ENCODE measurements at regions not wholly inside any gene's neighbourhood (a gene's known extent, or its start where the extent isn't known, plus 50 kb on each side); places are given as distances from the start of the nearest gene placed in this dataset.

DNA sequence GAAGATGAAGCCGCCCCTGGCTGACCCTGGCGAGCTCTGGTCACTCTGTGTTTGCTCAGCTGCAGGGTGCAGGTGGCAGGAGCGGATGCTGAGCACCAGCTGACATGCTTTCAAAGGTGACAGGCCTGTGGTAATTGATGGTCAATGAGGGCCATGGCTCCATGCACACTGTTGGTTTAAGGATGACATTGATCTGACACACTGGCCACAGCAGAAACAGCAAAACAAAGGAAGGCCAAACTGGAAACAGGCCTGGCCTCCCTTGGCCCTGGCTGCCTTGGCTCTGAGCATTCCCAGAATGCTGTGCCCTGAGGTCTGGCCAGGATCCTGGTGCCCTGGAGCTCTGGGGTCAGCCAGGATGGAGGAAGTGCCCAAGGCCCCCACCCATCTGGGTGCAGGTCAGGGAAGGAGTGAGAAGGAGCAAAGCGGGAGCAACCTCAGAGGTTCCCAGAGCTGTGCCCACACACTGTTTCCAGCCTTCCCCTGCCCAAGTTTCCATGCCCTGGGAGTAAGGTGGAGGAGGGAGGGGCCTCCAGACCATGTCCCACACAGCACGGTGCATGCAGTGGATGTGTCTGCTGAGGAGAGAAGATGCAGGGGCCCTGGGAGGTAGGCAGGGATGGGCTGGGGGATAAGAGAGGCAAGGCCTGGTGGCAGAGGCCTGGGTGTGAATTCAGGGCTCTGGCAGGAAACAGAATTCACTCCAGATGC is 302.2 kb downstream of the RPS24 start:
- ATAC-seq (no peak), DNase-seq (no peak)
- no peaks in the 10 kb centered on the region for H3K27me3 ChIP-seq (ENCODE audit: control insufficient read depth in 2 of 2, insufficient read depth in 2 of 2, low read length in 2 of 2)
- H3K36me3 ChIP-seq (ENCODE audit: control insufficient read depth in 2 of 3, insufficient read depth in 3 of 3, low read length in 3 of 3) = no peaks in the 10 kb centered on the region
- H3K27ac ChIP-seq (ENCODE audit: low read depth, low read length) = no peak overlapping the region
- H3K4me3 Mint-ChIP-seq = no peak overlapping the region
- no peaks in the 10 kb centered on the region for H3K9me3 ChIP-seq (ENCODE audit: control insufficient read depth in 2 of 3, low read length in 3 of 3)
- intact Hi-C loops (cut with micrococcal nuclease) = no loop called here
- H3K9me3 Mint-ChIP-seq = peaks cover 0 to 2% (median 0%) of the 10 kb centered on the region in 11 donors
- ChIA-PET CTCF (no interaction called here), POLR2A (no interaction called here)
- H3K4me1 ChIP-seq (ENCODE audit: control insufficient read depth in 2 of 2, insufficient read depth in 2 of 2, low read length in 2 of 2) = no peaks in the 10 kb centered on the region
- H3K27me3 Mint-ChIP-seq = peaks cover 0 to 13% (median 10%) of the 10 kb centered on the region in 5 donors
- H3K4me3 ChIP-seq (ENCODE audit: low read length) = no peak overlapping the region
- no peaks in the 10 kb centered on the region for H3K4me1 Mint-ChIP-seq
- no peak overlapping the region for H3K27ac Mint-ChIP-seq
- H3K36me3 Mint-ChIP-seq = no peaks in the 10 kb centered on the region

- Histone ChIP-seq H3K4me3 (ENCODE audit: low read length) (no peak overlapping the region), H3K27me3 (ENCODE audit: control insufficient read depth in 2 of 2, insufficient read depth in 2 of 2, low read length in 2 of 2) (no peaks in the 10 kb centered on the region), H3K36me3 (ENCODE audit: control insufficient read depth in 2 of 3, insufficient read depth in 3 of 3, low read length in 3 of 3) (no peaks in the 10 kb centered on the region), H3K27ac (ENCODE audit: low read depth, low read length) (no peak overlapping the region), H3K9me3 (ENCODE audit: control insufficient read depth in 2 of 3, low read length in 3 of 3) (no peaks in the 10 kb centered on the region), H3K4me1 (ENCODE audit: control insufficient read depth in 2 of 2, insufficient read depth in 2 of 2, low read length in 2 of 2) (no peaks in the 10 kb centered on the region)
- DNase-seq (peak in 1 of 9 donors; percentile 14), ATAC-seq (no peak)
- POLR2A ChIA-PET = no interaction called here
- peaks cover 0 to 2% (median 0%) of the 10 kb centered on the region in 11 donors for H3K9me3 Mint-ChIP-seq
- CTCF ChIA-PET = no interaction called here
- H3K27ac Mint-ChIP-seq = no peak overlapping the region
- H3K4me3 Mint-ChIP-seq = no peak overlapping the region
- H3K27me3 Mint-ChIP-seq = peaks cover 0 to 13% (median 6%) of the 10 kb centered on the region in 5 donors
- no peaks in the 10 kb centered on the region for H3K4me1 Mint-ChIP-seq
- intact Hi-C loops (cut with micrococcal nuclease) = no loop called here
- no peaks in the 10 kb centered on the region for H3K36me3 Mint-ChIP-seq
These were observed 302.7 kb downstream of the RPS24 start for GRCh38 chr10:78336402-78336791.

DNA sequence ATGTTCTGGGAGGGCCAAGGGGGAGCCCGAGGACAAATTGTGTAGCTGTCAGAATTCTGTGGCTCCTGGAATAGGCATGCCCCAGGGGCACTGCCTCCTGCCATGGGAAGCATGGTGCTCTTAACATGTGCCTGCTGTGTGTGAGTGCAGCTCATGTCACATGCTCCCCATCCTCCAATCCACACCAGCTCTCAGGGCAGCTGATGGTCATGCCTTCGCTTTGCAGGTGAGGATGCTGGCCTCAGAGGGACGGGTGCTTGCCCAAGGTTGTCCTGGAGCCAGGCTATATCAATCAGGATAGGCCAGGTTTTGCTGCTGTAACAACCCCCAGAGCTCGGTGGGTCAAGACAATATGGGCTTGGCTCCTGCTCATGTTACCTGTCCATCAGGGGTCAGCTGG is 303.4 kb downstream of the RPS24 start:
- Histone ChIP-seq H3K4me1 (ENCODE audit: control insufficient read depth in 2 of 2, insufficient read depth in 2 of 2, low read length in 2 of 2) (no peaks in the 10 kb centered on the region), H3K4me3 (ENCODE audit: low read length) (no peak overlapping the region), H3K27me3 (ENCODE audit: control insufficient read depth in 2 of 2, insufficient read depth in 2 of 2, low read length in 2 of 2) (no peaks in the 10 kb centered on the region), H3K27ac (ENCODE audit: low read depth, low read length) (no peak overlapping the region), H3K9me3 (ENCODE audit: control insufficient read depth in 2 of 3, low read length in 3 of 3) (no peaks in the 10 kb centered on the region), H3K36me3 (ENCODE audit: control insufficient read depth in 2 of 3, insufficient read depth in 3 of 3, low read length in 3 of 3) (no peaks in the 10 kb centered on the region)
- Mint-ChIP-seq H3K4me1 (no peaks in the 10 kb centered on the region), H3K27ac (no peak overlapping the region), H3K4me3 (no peak overlapping the region), H3K27me3 (peaks cover 0 to 13% (median 6%) of the 10 kb centered on the region in 5 donors), H3K36me3 (no peaks in the 10 kb centered on the region), H3K9me3 (peaks cover 0 to 2% (median 0%) of the 10 kb centered on the region in 11 donors)
- intact Hi-C loops (cut with micrococcal nuclease) = no loop called here
- ATAC-seq (no peak), DNase-seq (no peak)
- ChIA-PET POLR2A (no interaction called here), CTCF (no interaction called here)

DNA sequence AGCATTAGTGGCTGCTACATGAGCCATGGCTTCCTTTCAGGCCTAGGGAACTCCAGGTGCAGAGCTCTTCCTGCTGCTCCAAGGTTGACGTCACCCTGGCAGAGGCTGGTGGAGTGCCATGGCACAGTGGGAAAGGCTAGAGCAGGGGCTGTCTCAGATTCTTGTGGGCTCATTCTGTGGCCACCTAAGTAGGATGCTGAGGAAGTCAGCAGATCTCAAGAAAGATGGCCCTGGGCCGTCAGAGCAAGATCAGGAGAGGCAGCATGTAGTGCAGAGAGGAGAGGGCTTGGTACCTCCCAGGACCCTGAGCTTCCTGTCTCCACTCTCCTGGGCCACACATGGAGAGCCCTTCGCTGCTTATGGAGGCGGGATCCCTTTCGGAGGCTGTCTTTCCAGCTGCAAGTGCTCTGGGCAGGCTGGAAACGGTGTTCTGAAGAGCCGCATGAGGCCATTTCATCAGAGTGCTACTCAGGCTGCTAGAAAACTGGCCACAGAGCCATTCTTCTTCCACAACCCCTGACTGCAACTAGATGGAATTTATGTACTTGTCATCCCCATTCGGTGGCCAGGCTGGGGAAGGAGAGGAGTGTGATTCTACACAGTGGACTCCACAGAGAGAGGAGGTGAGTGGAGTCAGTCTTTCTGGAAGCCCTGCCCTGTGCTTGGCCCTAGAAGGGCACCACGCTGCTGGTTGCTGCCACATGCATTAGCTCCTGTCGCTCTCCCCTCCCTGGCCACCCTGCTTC is 304.2 kb downstream of the RPS24 start:
- intact Hi-C loops (cut with micrococcal nuclease) = no loop called here
- Histone ChIP-seq H3K4me3 (ENCODE audit: low read length) (no peak overlapping the region), H3K27ac (ENCODE audit: low read depth, low read length) (no peak overlapping the region), H3K4me1 (ENCODE audit: control insufficient read depth in 2 of 2, insufficient read depth in 2 of 2, low read length in 2 of 2) (no peaks in the 10 kb centered on the region), H3K27me3 (ENCODE audit: control insufficient read depth in 2 of 2, insufficient read depth in 2 of 2, low read length in 2 of 2) (no peaks in the 10 kb centered on the region), H3K9me3 (ENCODE audit: control insufficient read depth in 2 of 3, low read length in 3 of 3) (no peaks in the 10 kb centered on the region), H3K36me3 (ENCODE audit: control insufficient read depth in 2 of 3, insufficient read depth in 3 of 3, low read length in 3 of 3) (no peaks in the 10 kb centered on the region)
- Mint-ChIP-seq H3K27me3 (peaks cover 0 to 13% (median 5%) of the 10 kb centered on the region in 5 donors), H3K36me3 (no peaks in the 10 kb centered on the region), H3K4me3 (no peak overlapping the region), H3K4me1 (no peaks in the 10 kb centered on the region), H3K27ac (no peak overlapping the region), H3K9me3 (peaks cover 0 to 2% (median 0%) of the 10 kb centered on the region in 11 donors)
- ChIA-PET POLR2A (no interaction called here), CTCF (no interaction called here)
- DNase-seq (peak in 1 of 9 donors; percentile 3), ATAC-seq (no peak)

DNA sequence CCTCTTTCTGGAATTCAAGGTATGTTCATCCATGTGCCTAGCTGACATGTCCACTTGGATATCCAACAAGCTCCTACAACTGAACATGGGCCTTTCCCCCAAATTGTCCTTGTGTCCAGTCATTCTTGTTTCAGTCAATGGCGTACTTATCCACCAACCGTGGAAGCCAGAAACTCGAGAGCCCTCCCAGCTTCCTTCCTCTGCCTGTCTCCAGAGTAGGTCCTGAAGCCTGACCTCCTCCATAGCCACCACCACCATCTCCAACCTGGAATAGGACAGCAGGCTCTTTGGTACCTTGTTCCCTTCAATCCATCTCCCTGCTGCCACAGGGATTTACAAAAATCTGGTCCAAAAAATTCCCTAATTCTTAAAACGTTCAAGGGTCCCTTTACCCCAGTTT is 305.1 kb downstream of the RPS24 start:
- ATAC-seq (no peak), DNase-seq (no peak)
- H3K27ac Mint-ChIP-seq = no peak overlapping the region
- no peaks in the 10 kb centered on the region for H3K27me3 ChIP-seq (ENCODE audit: control insufficient read depth in 2 of 2, insufficient read depth in 2 of 2, low read length in 2 of 2)
- no peak overlapping the region for H3K27ac ChIP-seq (ENCODE audit: low read depth, low read length)
- no peak overlapping the region for H3K4me3 Mint-ChIP-seq
- H3K9me3 Mint-ChIP-seq = peaks cover 0 to 2% (median 0%) of the 10 kb centered on the region in 11 donors
- ChIA-PET POLR2A (no interaction called here), CTCF (no interaction called here)
- no peaks in the 10 kb centered on the region for H3K36me3 ChIP-seq (ENCODE audit: control insufficient read depth in 2 of 3, insufficient read depth in 3 of 3, low read length in 3 of 3)
- intact Hi-C loops (cut with micrococcal nuclease) = no loop called here
- H3K9me3 ChIP-seq (ENCODE audit: control insufficient read depth in 2 of 3, low read length in 3 of 3) = no peaks in the 10 kb centered on the region
- no peaks in the 10 kb centered on the region for H3K4me1 ChIP-seq (ENCODE audit: control insufficient read depth in 2 of 2, insufficient read depth in 2 of 2, low read length in 2 of 2)
- H3K4me1 Mint-ChIP-seq = no peaks in the 10 kb centered on the region
- no peak overlapping the region for H3K4me3 ChIP-seq (ENCODE audit: low read length)
- no peaks in the 10 kb centered on the region for H3K36me3 Mint-ChIP-seq
- H3K27me3 Mint-ChIP-seq = peaks cover 0 to 13% (median 4%) of the 10 kb centered on the region in 5 donors

GRCh38 chr10:78339251-78339650 is 305.6 kb downstream of the RPS24 start:
- no peak for ATAC-seq
- H3K27ac ChIP-seq (ENCODE audit: low read depth, low read length) = no peak overlapping the region
- H3K36me3 ChIP-seq (ENCODE audit: control insufficient read depth in 2 of 3, insufficient read depth in 3 of 3, low read length in 3 of 3) = no peaks in the 10 kb centered on the region
- CTCF ChIA-PET = no interaction called here
- no peaks in the 10 kb centered on the region for H3K27me3 ChIP-seq (ENCODE audit: control insufficient read depth in 2 of 2, insufficient read depth in 2 of 2, low read length in 2 of 2)
- peak in 1 of 9 donors; percentile 17 for DNase-seq
- intact Hi-C loops (cut with micrococcal nuclease) = no loop called here
- H3K4me1 ChIP-seq (ENCODE audit: control insufficient read depth in 2 of 2, insufficient read depth in 2 of 2, low read length in 2 of 2) = no peaks in the 10 kb centered on the region
- H3K4me1 Mint-ChIP-seq = no peaks in the 10 kb centered on the region
- POLR2A ChIA-PET = no interaction called here
- no peaks in the 10 kb centered on the region for H3K9me3 Mint-ChIP-seq
- peak overlapping the region in 1 of 9 donors; percentile 48 for H3K27ac Mint-ChIP-seq
- no peaks in the 10 kb centered on the region for H3K9me3 ChIP-seq (ENCODE audit: control insufficient read depth in 2 of 3, low read length in 3 of 3)
- H3K4me3 Mint-ChIP-seq = no peak overlapping the region
- H3K36me3 Mint-ChIP-seq = no peaks in the 10 kb centered on the region
- peaks cover 0 to 13% (median 4%) of the 10 kb centered on the region in 5 donors for H3K27me3 Mint-ChIP-seq
- H3K4me3 ChIP-seq (ENCODE audit: low read length) = no peak overlapping the region

All from naive thymus-derived CD4-positive, alpha-beta T cell (primary cell).